Inflammatory macrophage (primary cell): ENCODE measurements at regions not wholly inside any gene's neighbourhood (a gene's known extent, or its start where the extent isn't known, plus 50 kb on each side); places are given as distances from the start of the nearest gene placed in this dataset.

Experiments
- DNase-seq, 2 donors: peaks; one replicate each; pipeline ENCODE4 v3.0.0-alpha.2; 2020 to 2022

DNA sequence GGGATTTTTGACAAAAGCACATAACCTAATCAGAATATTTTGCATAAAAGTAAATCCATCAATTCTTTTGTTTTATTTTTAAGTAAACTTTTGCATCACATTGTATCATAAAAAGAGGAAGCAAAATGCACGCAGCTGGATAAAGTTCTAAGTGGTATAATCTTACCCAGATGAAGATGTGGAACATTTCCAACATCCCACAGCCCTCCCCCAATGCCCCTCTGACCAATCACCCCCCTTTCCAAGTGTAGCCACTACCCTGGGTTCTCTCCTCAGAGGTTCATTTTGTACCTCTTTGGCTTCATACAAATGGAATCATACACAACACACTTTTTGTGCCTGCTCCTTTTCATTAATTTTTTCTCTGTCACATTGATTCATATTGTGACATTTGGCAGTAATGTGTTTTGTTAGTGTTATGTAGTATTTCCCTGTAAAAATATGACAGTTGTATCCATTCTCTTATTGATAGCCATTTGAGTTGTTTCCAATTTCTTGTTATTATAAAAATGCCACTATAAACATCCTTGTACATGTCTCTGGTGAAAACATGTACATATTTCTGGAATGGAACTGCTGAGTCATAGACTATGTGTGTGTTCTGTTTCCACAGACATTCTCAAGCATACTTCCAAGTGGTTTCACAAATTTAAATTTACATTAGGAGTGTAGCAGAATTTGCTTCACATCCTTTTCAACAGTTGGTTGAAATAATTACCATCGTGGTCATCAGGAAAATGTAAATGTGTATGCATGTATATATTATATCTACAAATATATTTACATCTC is 92.9 kb upstream of the SYNDIG1 start:
- DNase-seq: no peak

DNA sequence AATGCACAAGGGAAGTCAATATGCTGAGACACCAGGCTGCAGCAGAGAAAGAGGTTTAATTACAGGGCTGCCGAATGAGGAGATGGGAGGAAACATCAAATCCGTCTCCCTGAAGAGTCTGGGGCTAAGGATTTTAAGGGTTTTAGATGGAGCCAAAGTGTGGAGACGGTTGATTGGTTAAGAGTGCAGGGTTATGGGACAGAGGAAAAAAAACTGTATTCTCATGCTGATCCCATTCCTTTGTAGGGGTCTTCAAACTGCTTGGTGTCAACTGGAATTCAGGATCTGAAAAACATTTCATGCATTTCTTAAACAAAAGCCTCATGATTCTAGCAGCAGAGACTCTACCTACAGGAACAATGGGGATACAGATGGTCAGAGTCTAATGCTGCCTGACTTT is 96.1 kb upstream of the SYNDIG1 start:
- no peak for DNase-seq

DNA sequence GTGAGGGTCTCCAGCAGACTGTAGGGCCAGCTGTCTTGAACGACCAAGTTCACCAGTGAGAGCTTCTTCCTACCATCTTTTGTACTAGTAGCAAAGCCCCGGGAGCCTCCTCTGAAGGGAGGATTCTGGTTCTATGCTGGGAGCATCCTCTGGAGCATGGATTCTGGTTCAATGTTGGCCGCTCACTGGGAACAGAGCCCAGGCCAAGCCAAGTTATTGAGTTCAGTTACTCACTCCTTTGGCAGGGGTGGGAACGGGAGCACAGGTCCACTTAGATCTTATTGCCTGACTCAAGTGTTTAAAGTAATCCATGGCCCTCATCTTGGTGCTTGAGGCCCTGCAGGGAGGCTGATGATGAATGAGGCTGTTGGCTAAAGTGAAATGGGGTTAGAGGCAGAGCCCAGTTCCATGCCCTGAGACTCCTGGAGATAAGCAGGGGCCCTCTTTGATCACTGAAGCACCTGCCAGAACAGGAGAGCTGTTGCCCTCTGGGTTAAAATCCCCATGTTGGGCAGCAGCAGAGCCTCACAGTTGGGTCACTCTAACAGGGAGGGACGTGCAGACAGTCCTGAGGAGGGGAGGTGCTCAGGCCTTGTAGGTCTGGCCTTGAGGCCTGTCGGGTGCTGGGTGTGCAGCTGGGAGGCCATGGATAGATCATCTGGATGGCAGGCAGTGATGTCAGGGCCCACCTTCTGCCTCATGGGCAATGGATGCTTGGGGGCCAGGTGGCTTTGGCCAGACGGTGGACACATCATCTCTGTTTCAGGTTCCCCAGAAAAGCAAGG is 98.3 kb upstream of the SYNDIG1 start:
- no peak for DNase-seq

DNA sequence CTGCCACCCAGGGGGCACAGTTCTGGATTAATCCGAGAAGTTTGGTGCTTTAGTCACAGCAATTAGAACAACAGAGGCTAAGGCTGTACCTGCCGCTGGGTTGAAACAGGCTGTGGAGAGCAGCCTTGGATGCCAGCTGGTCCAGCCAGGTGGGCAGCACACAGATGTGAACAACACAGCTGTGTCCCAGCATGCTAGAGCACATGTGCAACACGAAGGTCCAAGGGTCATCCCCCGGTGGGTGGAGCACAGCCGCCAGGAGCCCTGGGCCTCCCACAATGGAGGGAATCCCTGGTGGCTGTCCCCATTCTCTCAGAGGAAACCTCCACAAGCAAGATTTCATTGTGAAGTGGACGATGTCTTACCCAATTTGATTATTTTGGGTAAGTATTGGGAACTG is 99.2 kb upstream of the SYNDIG1 start:
- DNase-seq: no peak

DNA sequence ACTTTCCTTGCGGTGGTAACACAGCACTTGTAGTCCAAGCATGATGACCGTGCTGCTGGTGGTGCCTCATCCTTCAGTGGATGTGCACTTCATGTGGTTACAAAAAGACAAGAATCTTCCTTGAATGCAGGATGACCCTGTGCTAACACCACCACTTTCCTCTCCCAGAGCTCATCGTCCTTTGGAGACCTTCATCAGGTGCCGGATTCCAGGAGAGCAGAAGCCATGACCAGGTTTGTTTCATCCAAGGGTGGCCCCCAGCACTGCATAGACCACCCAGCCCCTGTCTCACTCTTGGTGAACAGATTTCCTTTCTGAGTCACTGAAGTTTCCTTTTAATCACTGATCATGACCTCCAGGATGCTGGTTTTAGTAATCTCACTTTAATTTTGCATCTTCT is 101.2 kb upstream of the SYNDIG1 start:
- DNase-seq: no peak

DNA sequence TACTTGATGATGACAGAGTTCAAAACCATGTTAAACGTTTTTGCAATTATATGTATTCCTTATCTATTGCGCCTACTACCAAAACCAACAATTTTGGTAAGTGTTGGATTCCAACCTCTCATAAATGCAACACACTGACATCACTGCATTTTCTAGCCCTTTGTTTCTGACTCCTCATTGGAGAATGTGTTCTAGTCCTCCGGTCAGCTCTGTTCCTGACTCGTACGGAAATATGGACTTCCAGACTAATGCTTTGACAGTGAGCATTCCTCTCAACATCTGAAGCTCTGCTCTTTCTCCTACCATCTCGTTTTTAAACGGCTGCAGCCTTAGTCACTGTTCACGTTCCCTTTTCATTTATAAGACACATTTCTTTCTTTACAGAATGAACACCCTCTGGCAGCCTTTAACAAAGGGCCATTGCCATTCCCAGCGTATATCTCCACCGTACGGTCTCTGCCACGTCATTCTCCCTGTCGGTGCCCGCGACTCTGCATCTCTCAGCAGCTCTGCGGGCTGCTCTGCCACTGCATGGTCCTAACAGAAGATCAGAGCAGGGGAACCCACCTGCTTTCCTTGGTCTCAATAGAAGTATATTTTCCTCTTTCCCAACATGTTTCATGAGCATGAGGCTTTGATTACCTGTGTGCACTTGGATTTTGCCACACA is 103.0 kb upstream of the SYNDIG1 start:
- no peak for DNase-seq

DNA sequence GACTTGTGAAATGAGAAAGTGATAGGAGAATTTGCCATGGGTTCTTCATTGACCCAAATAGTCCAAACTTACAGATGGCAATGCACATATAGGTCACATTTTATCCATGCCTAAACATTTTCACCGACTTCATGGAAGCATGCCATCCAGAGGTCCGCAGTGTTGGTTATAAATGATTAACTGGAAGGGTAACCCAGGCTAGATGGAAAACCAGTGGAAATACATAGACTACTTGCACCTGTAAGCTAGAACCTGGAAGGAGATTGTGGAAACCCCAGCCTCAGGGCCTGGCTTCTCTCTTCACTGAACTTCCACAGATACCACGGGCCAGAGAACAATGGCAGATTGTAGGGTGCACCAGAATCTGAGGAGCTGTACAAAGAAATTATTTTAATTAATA is 103.8 kb upstream of the SYNDIG1 start:
- no peak for DNase-seq

DNA sequence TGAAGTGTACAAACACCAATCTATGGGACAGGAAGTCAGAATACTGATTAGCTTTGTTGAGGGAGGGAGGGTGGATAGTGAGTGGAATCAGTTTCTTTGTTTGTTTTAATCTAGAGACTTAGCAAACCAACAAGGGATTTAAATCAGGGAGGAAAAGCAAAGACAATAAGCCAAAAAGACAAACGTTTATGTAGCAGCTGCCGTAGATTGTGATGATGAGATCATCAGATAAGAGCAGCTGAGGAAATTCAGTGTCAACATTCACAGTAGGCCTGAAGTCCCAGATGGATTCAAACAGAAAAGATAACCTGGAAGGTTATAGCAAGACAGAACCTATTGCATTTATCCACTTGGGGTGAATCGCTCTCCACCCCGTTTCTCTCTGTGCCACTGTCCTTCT is 104.9 kb upstream of the SYNDIG1 start:
- no peak for DNase-seq

DNA sequence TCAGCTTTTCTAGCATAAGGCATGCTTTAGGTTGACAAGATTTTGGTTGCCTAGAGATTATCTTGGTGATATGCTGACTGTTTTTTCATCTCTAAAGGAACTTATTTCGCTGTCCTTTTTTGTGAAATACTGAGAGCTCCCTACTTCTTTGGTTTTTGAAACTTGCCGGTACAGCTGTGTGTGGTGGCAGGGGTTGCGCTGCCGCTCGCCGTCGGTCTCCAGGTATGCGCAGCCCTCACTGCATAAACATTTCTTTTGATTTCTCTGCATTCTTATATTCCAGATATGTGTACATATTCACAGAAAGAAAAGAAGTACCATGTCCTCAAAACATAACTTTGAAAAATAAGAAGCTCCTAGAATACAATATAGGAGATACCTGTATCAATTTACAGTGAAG is 106.4 kb upstream of the SYNDIG1 start:
- DNase-seq: no peak

DNA sequence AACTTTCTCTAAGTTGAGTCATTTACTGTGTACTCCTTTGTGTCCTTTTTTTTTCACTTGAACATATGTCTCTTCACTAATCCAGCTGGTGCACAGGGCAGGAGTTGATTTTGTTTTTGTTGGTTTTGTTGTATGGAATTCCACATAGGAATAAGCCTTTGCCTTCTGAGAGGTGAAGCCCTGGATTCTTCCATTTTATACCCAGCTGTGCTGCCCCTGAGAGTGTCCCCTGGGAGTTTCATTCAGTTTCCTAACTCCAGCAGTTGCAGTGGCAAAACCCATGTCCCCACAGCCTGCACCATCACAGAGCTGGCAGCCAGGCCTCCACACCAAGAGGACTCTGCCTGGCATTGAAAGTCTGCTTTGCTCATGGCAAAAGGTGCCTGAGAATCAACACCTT is 107.3 kb upstream of the SYNDIG1 start:
- no peak for DNase-seq

DNA sequence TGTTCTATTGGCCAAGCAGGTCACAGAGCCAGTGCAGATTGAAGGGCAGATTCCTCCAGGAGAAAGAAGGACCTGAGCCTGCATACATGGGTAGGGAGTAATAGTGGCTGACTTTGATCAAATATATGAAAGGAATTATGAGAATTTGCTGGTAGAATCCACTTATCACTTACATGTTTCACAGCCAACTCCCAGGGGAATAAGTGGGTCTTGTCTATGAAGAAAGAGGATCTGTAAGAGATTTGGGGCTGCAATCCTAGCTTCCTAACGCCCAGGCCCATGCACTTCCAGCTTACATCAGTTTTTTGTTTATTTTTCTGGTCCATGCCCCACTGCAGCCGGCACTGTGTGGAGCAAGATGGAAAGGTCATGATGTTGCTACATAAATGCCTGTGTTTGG is 107.9 kb upstream of the SYNDIG1 start:
- no peak for DNase-seq

DNA sequence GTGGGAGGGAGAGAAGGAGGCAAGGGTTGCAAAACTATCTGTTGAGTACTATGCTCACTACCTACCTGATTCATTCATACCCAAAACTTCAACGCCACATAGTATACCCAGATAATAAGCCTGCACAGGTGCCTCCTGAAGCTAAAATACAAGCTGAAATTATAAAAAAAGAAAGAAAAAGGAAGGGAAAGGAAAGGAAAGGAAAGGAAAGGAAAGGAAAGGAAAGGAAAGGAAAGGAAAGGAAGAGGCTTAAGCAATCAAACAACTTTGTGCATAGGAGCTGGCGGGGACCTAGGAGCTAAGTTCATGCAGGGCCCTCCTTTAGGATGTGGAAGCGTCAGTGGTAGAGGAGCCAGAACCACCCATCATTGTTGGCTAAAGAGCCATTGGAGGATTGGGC is 108.9 kb upstream of the SYNDIG1 start:
- no peak for DNase-seq

DNA sequence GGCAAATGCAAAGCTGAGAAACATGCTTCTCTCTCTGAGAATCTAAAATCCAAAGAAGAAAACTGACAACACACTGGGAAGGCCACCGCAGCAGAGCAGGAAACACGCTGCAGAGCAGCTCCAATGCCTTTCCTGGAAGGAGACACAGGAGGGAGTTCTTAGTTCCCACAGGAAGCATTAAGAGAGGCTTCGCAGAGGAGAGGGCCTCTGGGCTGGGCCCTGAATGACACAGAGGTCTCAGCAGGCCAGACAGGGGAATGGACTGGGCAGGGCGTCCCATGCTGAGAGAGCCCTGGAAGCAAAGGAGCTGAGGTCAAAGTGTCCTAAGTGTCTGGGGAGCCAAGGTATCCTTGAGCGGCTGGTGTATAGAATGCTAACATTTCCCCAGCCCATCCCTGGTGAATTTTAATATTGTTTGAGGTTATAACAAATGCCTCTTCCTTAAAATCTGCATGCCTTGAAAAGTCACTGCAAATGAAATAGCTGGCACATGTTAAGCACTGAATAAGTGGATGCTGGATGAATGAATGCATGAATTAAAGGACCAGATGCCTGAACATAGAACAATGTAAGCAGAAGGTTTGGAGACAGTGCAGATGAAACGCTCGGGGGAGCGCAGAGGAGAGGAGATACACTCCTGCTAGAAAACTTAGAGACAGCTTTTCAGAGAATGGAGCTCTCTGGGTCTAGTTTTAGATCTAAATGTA is 110.0 kb upstream of the SYNDIG1 start:
- DNase-seq: no peak

DNA sequence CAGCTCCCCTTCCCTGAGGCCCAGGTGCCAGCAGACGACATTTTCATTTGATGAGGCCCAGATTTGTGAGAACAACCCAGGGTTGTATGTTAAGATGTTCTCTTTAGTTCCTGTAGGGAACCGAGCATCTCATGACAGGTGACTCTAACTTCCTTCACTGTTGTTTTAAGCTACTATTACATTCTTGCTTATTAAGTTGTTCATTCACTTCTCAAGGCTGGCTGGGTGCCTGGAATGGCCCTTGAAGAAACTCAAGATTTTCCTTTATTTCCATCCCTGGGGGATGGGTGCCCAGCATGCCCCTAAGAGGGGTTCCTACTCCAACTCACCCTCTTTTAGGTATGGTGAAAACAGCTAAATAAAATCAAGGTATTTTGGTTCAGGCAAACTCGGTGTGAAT is 111.5 kb upstream of the SYNDIG1 start:
- no peak for DNase-seq

DNA sequence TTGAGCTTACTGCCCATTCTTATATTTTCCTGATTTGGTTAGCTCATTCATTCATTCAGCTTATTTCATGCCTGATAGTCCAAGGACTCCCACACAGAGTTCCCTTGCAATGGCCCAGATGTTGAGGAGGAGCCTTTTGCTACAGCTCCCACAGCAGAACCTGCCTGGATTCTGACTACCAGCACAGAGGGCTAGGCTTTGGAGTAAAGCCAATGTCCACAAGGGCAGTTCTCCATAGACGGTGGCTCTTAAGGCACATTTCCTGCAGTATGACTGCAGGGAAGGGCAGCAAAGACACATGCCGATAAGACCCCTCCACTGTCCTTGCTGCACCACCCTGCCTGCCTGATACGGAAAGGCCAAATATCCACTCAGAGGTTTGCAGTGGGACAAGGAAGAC is 112.3 kb upstream of the SYNDIG1 start:
- DNase-seq: no peak

DNA sequence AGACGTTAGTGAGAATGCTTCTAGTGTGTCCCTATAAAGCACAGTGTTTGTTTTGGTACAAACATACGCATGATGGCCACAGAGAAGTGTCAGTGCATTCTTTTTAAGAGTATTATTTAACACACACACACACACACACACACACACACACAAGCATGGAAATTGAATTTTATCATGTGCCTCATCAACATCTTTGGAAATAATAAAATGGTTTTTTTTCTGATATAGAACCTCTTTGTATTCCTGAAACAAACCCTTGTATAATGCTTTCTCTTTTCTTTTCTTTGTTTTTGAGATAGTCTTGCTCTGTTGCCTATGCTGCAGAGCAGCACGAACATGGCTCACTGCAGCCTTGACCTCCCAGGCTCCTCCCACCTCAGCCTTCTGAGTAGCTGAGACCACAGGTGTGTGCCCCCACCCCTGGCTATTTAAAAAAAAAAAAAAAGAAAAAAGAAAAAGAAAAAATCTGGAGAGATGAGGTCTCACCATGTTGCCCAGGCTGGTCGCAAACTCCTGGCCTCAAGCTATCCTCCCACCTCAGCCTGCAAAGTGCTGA is 116.2 kb upstream of the SYNDIG1 start:
- no peak for DNase-seq

DNA sequence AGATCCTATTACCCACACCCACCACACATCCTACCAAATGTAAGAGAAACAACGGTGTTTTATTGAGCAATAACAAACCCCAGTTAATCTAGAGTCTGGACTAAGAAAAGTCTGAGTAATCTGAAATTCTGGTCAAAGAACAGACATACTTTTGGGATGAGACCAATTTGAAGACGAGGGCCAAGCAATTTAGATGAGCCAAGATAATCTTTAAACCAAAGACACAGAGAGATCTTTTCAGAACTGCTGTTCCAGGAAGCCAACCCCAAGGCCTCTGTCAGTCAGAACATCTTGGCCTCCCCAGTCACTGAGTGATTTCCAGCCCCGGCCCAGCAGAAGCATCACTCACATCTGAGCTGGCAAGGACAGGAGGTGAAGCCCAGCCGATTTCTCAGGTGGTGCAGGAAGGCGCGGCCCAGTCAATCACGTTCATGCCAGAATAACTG is 118.5 kb upstream of the SYNDIG1 start:
- DNase-seq: no peak

DNA sequence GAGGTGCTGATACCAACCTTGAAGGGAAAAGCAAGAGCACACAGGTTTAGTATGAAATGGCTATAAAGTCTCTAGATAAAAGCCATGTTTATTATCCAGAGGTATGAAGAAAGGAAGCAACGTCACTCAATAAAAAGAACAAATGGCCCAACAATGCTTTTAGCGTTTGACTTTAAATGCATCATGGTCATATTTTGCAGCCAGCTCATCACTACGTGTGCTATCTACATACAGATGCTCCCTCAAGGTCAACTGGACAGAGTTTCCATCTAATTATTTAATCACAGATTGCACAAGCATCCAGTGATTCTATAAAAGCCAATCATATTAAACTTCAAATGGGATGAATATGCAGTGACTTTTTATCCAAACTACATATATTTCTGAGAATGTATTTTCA is 127.6 kb upstream of the SYNDIG1 start:
- no peak for DNase-seq

DNA sequence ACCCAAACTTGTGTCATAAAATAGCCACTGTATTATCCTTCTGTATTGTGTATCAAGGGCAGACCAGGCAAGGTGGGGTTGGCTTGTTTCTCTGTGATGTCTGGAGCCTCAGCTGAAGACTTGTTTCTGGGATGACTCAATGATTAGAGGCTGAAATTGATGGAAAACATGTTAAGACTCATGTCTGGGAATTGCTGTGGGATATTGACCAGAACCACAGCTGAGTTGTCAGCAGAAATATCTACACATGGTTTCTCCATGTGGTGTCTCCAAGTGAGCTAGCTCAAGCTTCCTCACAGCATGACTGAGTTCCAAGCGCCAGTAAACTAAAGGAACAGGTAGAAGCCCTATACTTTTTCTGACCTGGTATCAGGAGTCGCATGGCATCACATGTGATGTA is 128.5 kb upstream of the SYNDIG1 start:
- DNase-seq: no peak

DNA sequence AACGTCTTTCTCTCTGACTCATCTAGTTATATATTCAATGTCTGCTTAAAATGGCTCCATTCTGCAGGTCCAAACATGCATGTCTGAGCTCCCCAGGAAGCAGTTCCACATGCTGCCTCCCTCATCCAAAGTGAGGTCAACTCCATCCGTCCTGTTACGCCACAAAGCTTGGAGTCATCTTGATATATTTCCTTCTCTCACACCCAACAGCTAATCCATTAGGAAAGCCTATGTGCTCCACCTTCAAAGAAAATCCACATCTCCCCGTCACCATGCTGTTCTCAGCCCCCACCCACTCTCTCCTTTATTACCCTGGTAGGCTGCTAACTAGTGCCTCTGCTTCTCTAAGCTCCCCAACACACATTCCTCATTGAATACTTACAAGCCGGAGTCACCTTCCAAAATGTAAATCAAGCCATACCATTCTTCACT is 130.2 kb upstream of the SYNDIG1 start:
- DNase-seq: no peak

DNA sequence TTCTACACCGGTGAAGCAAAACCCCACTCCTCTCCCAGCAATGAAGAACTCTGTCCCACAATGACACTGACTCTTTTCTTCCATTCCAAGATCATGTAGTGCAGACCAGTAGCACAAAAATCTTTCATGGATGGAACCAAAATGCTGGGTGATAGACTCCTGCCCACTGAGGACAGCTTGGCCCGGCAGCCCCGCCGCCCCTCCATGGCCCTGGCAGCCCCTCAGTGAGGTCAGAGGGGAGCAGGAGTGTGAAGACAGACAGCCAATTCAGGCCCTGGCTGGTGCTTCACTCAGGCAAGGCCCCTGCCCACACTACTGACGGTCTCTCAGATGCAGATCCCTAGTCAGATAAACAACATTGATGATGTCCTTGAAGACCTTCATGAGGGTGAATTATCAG is 131.9 kb upstream of the SYNDIG1 start:
- no peak for DNase-seq

DNA sequence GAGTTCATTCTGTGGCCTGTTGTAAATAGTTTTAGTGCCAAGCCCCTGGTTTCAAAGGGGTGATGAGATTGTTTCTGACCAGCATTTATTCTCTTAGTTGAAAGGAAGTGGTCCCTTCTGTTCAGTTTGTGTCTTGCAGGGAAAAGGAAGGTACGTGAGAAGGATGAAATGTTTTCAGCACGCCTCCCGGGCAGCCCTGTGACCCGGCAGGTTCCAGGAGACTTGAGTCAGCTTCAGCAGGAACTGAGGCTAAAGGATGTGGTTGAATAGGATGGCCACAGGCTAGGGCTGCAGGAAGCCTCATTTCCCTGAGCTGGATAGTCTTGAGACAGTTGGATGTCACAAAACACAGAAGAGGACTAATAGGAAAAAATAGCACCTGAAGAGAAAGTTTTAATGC is 132.4 kb upstream of the SYNDIG1 start:
- DNase-seq: no peak

DNA sequence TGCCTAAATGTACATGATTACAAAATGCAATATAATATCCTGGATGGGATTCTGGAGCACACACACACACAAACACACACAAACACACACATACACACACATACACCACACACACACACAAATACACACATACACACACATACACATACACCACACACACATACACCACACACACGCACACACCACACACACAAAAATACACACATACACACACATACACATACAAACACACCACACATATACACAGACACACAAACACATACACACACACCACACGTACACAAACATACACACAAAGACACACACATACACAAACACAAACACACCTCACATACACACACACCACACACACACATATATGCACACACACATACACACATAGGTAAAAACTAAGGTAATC is 134.6 kb upstream of the SYNDIG1 start:
- no peak for DNase-seq
